HG03558 (cell line): ENCODE measurements at regions not wholly inside any gene's neighbourhood (a gene's known extent, or its start where the extent isn't known, plus 50 kb on each side); places are given as distances from the start of the nearest gene placed in this dataset.

Experiments used
- ATAC-seq: cut with Tn5 transposase; IDR thresholded peaks from one replicate; pipeline ENCODE4 v1.9.1; 2021; ENCODE audit warnings: moderate number of reproducible peaks; ENCODE audit not compliant: unreplicated experiment; ENCODE audit errors: extremely low read depth

GRCh38 chr11:8858808-8859207 lies 52.2 kb upstream of the AKIP1 start:
- ATAC-seq, result no peak
